HL-60 (cell line): ENCODE measurements at regions not wholly inside any gene's neighbourhood (a gene's known extent, or its start where the extent isn't known, plus 50 kb on each side); places are given as distances from the start of the nearest gene placed in this dataset.

Source experiments
- DNase-seq, 2 experiments: peaks; one replicate each; pipeline ENCODE4 v3.0.0-alpha.2; 2010 to 2020; ENCODE audit warnings: low read depth in 1 of 2, low spot score in 1 of 2
- H3K27ac ChIP-seq: fragments of 250-450 bp; sonication (Bioruptor Pico); replicated peaks from 2 replicates; pipeline ENCODE4 v1.5.1; 2020; ENCODE audit warnings: mild to moderate bottlenecking, moderate library complexity
- H3K27me3 ChIP-seq: fragments of 250-450 bp; sonication (Bioruptor Pico); 2 replicates; pipeline ENCODE4 v1.5.1; 2021; ENCODE audit warnings: mild to moderate bottlenecking, moderate library complexity; ENCODE audit not compliant: insufficient read depth, poor library complexity, severe bottlenecking
- H3K4me3 ChIP-seq: replicated peaks from 2 replicates; pipeline ENCODE4 v1.5.1; 2011; ENCODE audit warnings: mild to moderate bottlenecking, control low read depth, low read length; ENCODE audit not compliant: insufficient read depth
- GABPA ChIP-seq: IDR thresholded peaks from 2 replicates; pipeline ENCODE4 v1.6.1; 2012; ENCODE audit warnings: low read depth
- POLR2AphosphoS5 ChIP-seq: IDR thresholded peaks from 2 replicates; pipeline ENCODE4 v1.6.1; 2012; ENCODE audit warnings: low read depth
- REST ChIP-seq: IDR thresholded peaks from 2 replicates; pipeline ENCODE4 v1.6.1; 2012; ENCODE audit warnings: low read depth; ENCODE audit not compliant: insufficient replicate concordance
- SPI1 ChIP-seq: IDR thresholded peaks from 2 replicates; pipeline ENCODE4 v1.6.1; 2012; ENCODE audit warnings: low read depth, mild to moderate bottlenecking, borderline replicate concordance
- TF ChIP-seq, protein P1 (sequence below): IDR thresholded peaks from one replicate; pipeline ENCODE4 v1.5.1; 2011; ENCODE audit warnings: low read length, control low read depth, inconsistent platforms; ENCODE audit not compliant: insufficient read depth

DNA sequence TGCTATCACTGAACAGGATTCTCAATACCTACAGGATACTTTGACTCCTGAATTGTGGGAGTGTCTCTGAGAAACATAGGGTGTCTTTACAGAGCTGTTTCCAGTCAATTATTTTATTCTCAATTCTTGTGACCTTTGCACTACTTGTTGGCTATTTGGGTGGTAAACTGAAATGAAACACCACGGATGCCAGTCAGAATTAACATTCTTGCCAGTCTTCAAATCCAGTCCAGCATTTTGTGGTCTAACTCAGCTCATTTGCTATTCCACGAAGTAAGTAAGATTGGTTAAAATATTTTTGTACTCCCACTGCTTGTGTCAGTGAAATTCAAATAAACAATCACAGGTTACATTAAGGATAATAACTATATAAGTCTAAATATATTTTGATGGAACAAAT lies 197.9 kb downstream of the ANKRD50 start:
- no peak overlapping the region for H3K4me3 ChIP-seq
- no peak overlapping the region for H3K27ac ChIP-seq
- H3K27me3 ChIP-seq = no peaks in the 10 kb centered on the region
- TF ChIP-seq GABPA (no peak), SPI1 (no peak), REST (no peak), POLR2AphosphoS5 (no peak)
- TF ChIP-seq, protein P1, sequence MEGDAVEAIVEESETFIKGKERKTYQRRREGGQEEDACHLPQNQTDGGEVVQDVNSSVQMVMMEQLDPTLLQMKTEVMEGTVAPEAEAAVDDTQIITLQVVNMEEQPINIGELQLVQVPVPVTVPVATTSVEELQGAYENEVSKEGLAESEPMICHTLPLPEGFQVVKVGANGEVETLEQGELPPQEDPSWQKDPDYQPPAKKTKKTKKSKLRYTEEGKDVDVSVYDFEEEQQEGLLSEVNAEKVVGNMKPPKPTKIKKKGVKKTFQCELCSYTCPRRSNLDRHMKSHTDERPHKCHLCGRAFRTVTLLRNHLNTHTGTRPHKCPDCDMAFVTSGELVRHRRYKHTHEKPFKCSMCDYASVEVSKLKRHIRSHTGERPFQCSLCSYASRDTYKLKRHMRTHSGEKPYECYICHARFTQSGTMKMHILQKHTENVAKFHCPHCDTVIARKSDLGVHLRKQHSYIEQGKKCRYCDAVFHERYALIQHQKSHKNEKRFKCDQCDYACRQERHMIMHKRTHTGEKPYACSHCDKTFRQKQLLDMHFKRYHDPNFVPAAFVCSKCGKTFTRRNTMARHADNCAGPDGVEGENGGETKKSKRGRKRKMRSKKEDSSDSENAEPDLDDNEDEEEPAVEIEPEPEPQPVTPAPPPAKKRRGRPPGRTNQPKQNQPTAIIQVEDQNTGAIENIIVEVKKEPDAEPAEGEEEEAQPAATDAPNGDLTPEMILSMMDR = no peak
- no peak for DNase-seq

DNA sequence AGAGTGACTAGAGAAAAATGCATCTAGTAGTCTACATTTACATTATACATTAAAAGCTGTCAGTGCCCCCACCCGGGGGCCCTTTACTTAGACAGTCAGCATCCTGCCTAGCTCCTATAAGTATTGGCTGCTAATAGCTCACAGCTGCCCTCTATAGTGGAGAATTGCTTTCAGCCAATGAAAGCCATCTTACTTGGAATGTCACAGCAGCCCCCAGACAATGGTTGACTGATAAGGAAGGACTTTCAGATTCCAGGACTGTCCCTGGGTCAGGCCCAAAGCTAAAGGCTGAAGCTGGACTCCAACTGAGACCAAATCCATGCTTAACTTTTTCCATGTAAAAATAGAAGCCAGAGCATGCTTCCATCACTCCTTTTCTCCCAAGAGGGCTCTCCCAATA lies 196.9 kb downstream of the ANKRD50 start:
- H3K27me3 ChIP-seq = no peaks in the 10 kb centered on the region
- TF ChIP-seq, protein P1 = no peak
- TF ChIP-seq REST (no peak), POLR2AphosphoS5 (no peak), SPI1 (no peak), GABPA (no peak)
- no peak for DNase-seq
- no peak overlapping the region for H3K27ac ChIP-seq
- H3K4me3 ChIP-seq = no peak overlapping the region

DNA sequence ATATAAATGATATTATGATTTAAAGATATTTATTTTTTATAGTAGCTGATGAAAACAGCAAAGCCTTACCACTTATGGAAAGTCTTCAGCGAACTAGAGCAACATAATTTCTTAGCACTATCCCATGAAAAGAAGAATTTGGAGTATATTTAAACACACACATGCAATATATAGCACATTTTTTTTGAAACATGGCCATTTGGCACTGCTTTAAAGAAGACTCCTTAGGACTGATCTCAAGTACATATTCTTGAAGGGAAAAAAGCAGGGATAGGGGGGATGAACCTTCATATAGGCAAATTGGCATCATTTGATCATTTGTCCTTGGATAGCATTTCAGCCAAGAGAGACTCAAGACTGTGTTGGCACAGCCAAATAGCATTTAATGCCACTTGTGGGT lies 193.3 kb downstream of the ANKRD50 start:
- H3K27me3 ChIP-seq = no peaks in the 10 kb centered on the region
- TF ChIP-seq REST (no peak), SPI1 (no peak), POLR2AphosphoS5 (no peak), GABPA (no peak)
- TF ChIP-seq, protein P1 = no peak
- DNase-seq = no peak

More for the DNA sequence above, 193.3 kb downstream of the ANKRD50 start:
- Histone ChIP-seq H3K27ac (no peak overlapping the region), H3K4me3 (no peak overlapping the region)
